HG03439 (cell line): ENCODE measurements at regions not wholly inside any gene's neighbourhood (a gene's known extent, or its start where the extent isn't known, plus 50 kb on each side); places are given as distances from the start of the nearest gene placed in this dataset.

Source experiments
- ATAC-seq: cut with Tn5 transposase; IDR thresholded peaks from one replicate; pipeline ENCODE4 v1.9.1; 2021; ENCODE audit warnings: mild to moderate bottlenecking, moderate library complexity; ENCODE audit not compliant: unreplicated experiment

GRCh38 chr6:43953256-43953655, 174.0 kb downstream of the MRPL14 start:
- no peak for ATAC-seq

GRCh38 chr6:43952746-43953145, 174.5 kb downstream of the MRPL14 start:
- no peak for ATAC-seq

GRCh38 chr6:43951756-43952675, 175.2 kb downstream of the MRPL14 start:
- ATAC-seq: no peak

- ATAC-seq: no peak
Measured at GRCh38 chr6:43951063-43951755, 176.0 kb downstream of the MRPL14 start.

GRCh38 chr6:43950731-43951062, 176.6 kb downstream of the MRPL14 start:
- no peak for ATAC-seq

GRCh38 chr6:43950051-43950605, 177.1 kb downstream of the MRPL14 start:
- no peak for ATAC-seq

- no peak for ATAC-seq
Measured at GRCh38 chr6:43949551-43949991, 177.7 kb downstream of the MRPL14 start.

GRCh38 chr6:43948527-43949485, 178.4 kb downstream of the MRPL14 start:
- no peak for ATAC-seq

- ATAC-seq: no peak
Measured at GRCh38 chr6:43947860-43948259, 177.8 kb downstream of the VEGFA start.

GRCh38 chr6:43946641-43947363, 176.8 kb downstream of the VEGFA start:
- no peak for ATAC-seq

GRCh38 chr6:43945768-43946080, 175.7 kb downstream of the VEGFA start:
- ATAC-seq: no peak

- no peak for ATAC-seq
Measured at GRCh38 chr6:43944908-43945767, 175.1 kb downstream of the VEGFA start.

- ATAC-seq: no peak
Measured at GRCh38 chr6:43943781-43944250, 173.8 kb downstream of the VEGFA start.

- ATAC-seq: no peak
Measured at GRCh38 chr6:43943099-43943766, 173.2 kb downstream of the VEGFA start.

- ATAC-seq: no peak
Measured at GRCh38 chr6:43942616-43943015, 172.6 kb downstream of the VEGFA start.

- no peak for ATAC-seq
Measured at GRCh38 chr6:43942011-43942442, 172.0 kb downstream of the VEGFA start.

- no peak for ATAC-seq
Measured at GRCh38 chr6:43941174-43941573, 171.2 kb downstream of the VEGFA start.

GRCh38 chr6:43940393-43941087, 170.5 kb downstream of the VEGFA start:
- no peak for ATAC-seq
